A549 (cell line): ENCODE measurements at regions not wholly inside any gene's neighbourhood (a gene's known extent, or its start where the extent isn't known, plus 50 kb on each side); places are given as distances from the start of the nearest gene placed in this dataset.

Experiments
- ATAC-seq, 2 experiments: fragments of 200-7000 bp in 1 of 2; fragments of >200 bp in 1 of 2; cut with Nextera tagmentation in 1 of 2; cut with Tn5 transposase in 1 of 2; 3 replicates each; pipeline versions ENCODE4 v1.8.0 to v1.9.1; 2018 to 2020; ENCODE audit warnings: mild to moderate bottlenecking in 1 of 2, moderate library complexity in 1 of 2
- CTCF ChIA-PET: fragments of 300-600 bp; sonication (Branson Sonifier 250); formaldehyde crosslinking; extraction: SDS; loops from one replicate; lab custom pipeline; 2021; ENCODE audit warnings: antibody characterized with exemption, inconsistent platforms; lab: Yijun Ruan, JAX
- POLR2A ChIA-PET: fragments of 350-600 bp; formaldehyde crosslinking; extraction: SDS; loops from one replicate; lab custom pipeline; 2021; ENCODE audit warnings: antibody characterized with exemption, inconsistent platforms; lab: Yijun Ruan, JAX
- DNase-seq, 2 experiments: peaks; one replicate each; pipeline versions ENCODE4 v3.0.0 to v3.0.0-alpha.2; 2011 to 2016; ENCODE audit warnings: low read depth in 1 of 2, low spot score in 1 of 2
- FAIRE-seq: peaks from 2 replicates; lab custom pipeline; 2011; peaks lifted over from hg19 to GRCh38; lab: Jason Lieb, UNC
- H3K27ac ChIP-seq, 2 experiments: fragments of >200 bp; sonication (Bioruptor Twin); formaldehyde crosslinking; 3 replicates each; pipeline ENCODE4 v1.5.1; 2016 to 2017
- H3K4me1 ChIP-seq: fragments of >200 bp; sonication (Bioruptor Twin); formaldehyde crosslinking; 3 replicates; pipeline ENCODE4 v1.6.1; 2016
- H3K4me2 ChIP-seq: fragments of >200 bp; sonication (Bioruptor Twin); formaldehyde crosslinking; 3 replicates; pipeline ENCODE4 v1.6.1; 2016
- H3K4me3 ChIP-seq: fragments of >200 bp; sonication (Bioruptor Twin); formaldehyde crosslinking; 3 replicates; pipeline ENCODE4 v1.5.1; 2016
- H3K9me3 ChIP-seq: fragments of >200 bp; sonication (Bioruptor Twin); formaldehyde crosslinking; 3 replicates; pipeline ENCODE4 v1.6.1; 2016
- CHD4 ChIP-seq: fragments of 200-600 bp; sonication (generic); IDR thresholded peaks from 2 replicates; pipeline ENCODE4 v1.6.1; 2016; ENCODE audit warnings: antibody characterized with exemption, mild to moderate bottlenecking, borderline replicate concordance
- EHF ChIP-seq: fragments of 250-450 bp; sonication (Bioruptor Pico); IDR thresholded peaks from 2 replicates; pipeline ENCODE4 v1.5.0; 2020; ENCODE audit warnings: mild to moderate bottlenecking
- EHMT2 ChIP-seq: fragments of 200-600 bp; sonication (generic); IDR thresholded peaks from 2 replicates; pipeline ENCODE4 v1.6.1; 2016; ENCODE audit warnings: antibody characterized with exemption, low read depth, mild to moderate bottlenecking, moderate library complexity
- FOXS1 ChIP-seq: fragments of 250-450 bp; sonication (Bioruptor Pico); IDR thresholded peaks from 2 replicates; pipeline ENCODE4 v1.5.0; 2020; ENCODE audit warnings: mild to moderate bottlenecking, moderate library complexity
- GATA3 ChIP-seq: IDR thresholded peaks from 2 replicates; pipeline ENCODE4 v1.6.1; 2012; ENCODE audit warnings: borderline replicate concordance
- HOXA7 ChIP-seq: fragments of 250-450 bp; sonication (Bioruptor Pico); IDR thresholded peaks from 2 replicates; pipeline ENCODE4 v1.5.0; 2020; ENCODE audit warnings: mild to moderate bottlenecking, moderate library complexity
- HOXB5 ChIP-seq: fragments of 250-450 bp; sonication (Bioruptor Pico); IDR thresholded peaks from 2 replicates; pipeline ENCODE4 v1.5.0; 2020; ENCODE audit warnings: mild to moderate bottlenecking, moderate library complexity
- KDM5A ChIP-seq: fragments of 200-600 bp; sonication (generic); IDR thresholded peaks from 2 replicates; pipeline ENCODE4 v1.6.1; 2016; ENCODE audit warnings: antibody characterized with exemption, mild to moderate bottlenecking
- MAZ ChIP-seq: fragments of 150-350 bp; IDR thresholded peaks from 2 replicates; pipeline ENCODE4 v1.6.1; 2014; ENCODE audit warnings: antibody characterized with exemption, low read depth, low read length, borderline replicate concordance
- MYC ChIP-seq: IDR thresholded peaks from 2 replicates; pipeline ENCODE4 v1.6.1; 2012; ENCODE audit warnings: mild to moderate bottlenecking, inconsistent platforms, low read length, improper control_type of control experiment, borderline replicate concordance
- NFE2L2 ChIP-seq: fragments of 150-350 bp; conservative IDR thresholded peaks from 2 replicates; pipeline ENCODE4 v1.6.1; 2014; ENCODE audit warnings: low read length
- NR3C1 ChIP-seq: fragments of >200 bp; sonication (Bioruptor Twin); formaldehyde crosslinking; IDR thresholded peaks from 3 replicates; pipeline ENCODE4 v1.6.1; 2017
- POLR2A ChIP-seq: IDR thresholded peaks from 2 replicates; pipeline ENCODE4 v1.6.1; 2012; ENCODE audit warnings: mild to moderate bottlenecking, low read length
- RAD21 ChIP-seq, 2 experiments: fragments of >200 bp in 1 of 2; sonication (Bioruptor Twin) in 1 of 2; formaldehyde crosslinking in 1 of 2; IDR thresholded peaks in 1 of 2; conservative IDR thresholded peaks in 1 of 2; 2 replicates in 1 of 2; 3 replicates in 1 of 2; pipeline ENCODE4 v1.6.1; 2012 to 2018; ENCODE audit warnings: inconsistent platforms in 1 of 2
- RARB ChIP-seq: fragments of 250-450 bp; sonication (Bioruptor Pico); IDR thresholded peaks from 2 replicates; pipeline ENCODE4 v1.8.0; 2021; ENCODE audit warnings: mild to moderate bottlenecking, moderate library complexity
- RCOR1 ChIP-seq: fragments of 150-350 bp; IDR thresholded peaks from 2 replicates; pipeline ENCODE4 v1.6.1; 2014; ENCODE audit warnings: antibody characterized with exemption, low read length, low read depth
- RFX5 ChIP-seq: fragments of 450-650 bp; IDR thresholded peaks from 2 replicates; pipeline ENCODE4 v1.7.1; 2014; ENCODE audit warnings: antibody characterized with exemption, mild to moderate bottlenecking, moderate library complexity
- SMC3 ChIP-seq: fragments of >200 bp; sonication (Bioruptor Twin); formaldehyde crosslinking; IDR thresholded peaks from 3 replicates; pipeline ENCODE4 v1.6.1; 2018; ENCODE audit warnings: inconsistent platforms
- TFCP2L1 ChIP-seq: fragments of 250-450 bp; sonication (Bioruptor Pico); IDR thresholded peaks from 2 replicates; pipeline ENCODE4 v1.5.0; 2021; ENCODE audit warnings: mild to moderate bottlenecking
- ZC3H11A ChIP-seq: fragments of 450-650 bp; IDR thresholded peaks from 2 replicates; pipeline ENCODE4 v1.6.1; 2014; ENCODE audit warnings: antibody characterized with exemption, mild to moderate bottlenecking
- ZNF302 ChIP-seq: fragments of 250-450 bp; sonication (Bioruptor Pico); IDR thresholded peaks from 2 replicates; pipeline ENCODE4 v1.9.0; 2021; ENCODE audit warnings: inconsistent platforms, mild to moderate bottlenecking, moderate library complexity
- ZSCAN20 ChIP-seq: fragments of 250-450 bp; sonication (Bioruptor Pico); IDR thresholded peaks from 2 replicates; pipeline ENCODE4 v1.8.0; 2022; ENCODE audit warnings: mild to moderate bottlenecking, moderate library complexity
- WGBS: methylation state at CpG from one replicate; pipeline ENCODE4 v1.1.6; 2017; ENCODE audit errors: missing lambda C conversion rate; 5-methylcytosine and 5-hydroxymethylcytosine counted together
- TF ChIP-seq, protein P1 (sequence below): fragments of 150-350 bp; IDR thresholded peaks from 2 replicates; pipeline ENCODE4 v1.6.1; 2014; ENCODE audit warnings: low read depth, mild to moderate bottlenecking, low read length
- TF ChIP-seq, protein P2 (sequence below): IDR thresholded peaks from 2 replicates; pipeline ENCODE4 v1.6.1; 2012
- TF ChIP-seq, protein P3 (sequence below): fragments of >200 bp; sonication (Bioruptor Twin); formaldehyde crosslinking; IDR thresholded peaks from 2 replicates; pipeline ENCODE4 v1.6.1; 2016
- TF ChIP-seq, protein P4 (sequence below): fragments of 250-450 bp; sonication (Bioruptor Pico); IDR thresholded peaks from 2 replicates; pipeline ENCODE4 v1.5.0; 2021; ENCODE audit warnings: mild to moderate bottlenecking, moderate library complexity, borderline replicate concordance
- TF ChIP-seq, protein P5 (sequence below): fragments of >200 bp; sonication (Bioruptor Twin); formaldehyde crosslinking; IDR thresholded peaks from 3 replicates; pipeline ENCODE4 v1.6.1; 2016

DNA sequence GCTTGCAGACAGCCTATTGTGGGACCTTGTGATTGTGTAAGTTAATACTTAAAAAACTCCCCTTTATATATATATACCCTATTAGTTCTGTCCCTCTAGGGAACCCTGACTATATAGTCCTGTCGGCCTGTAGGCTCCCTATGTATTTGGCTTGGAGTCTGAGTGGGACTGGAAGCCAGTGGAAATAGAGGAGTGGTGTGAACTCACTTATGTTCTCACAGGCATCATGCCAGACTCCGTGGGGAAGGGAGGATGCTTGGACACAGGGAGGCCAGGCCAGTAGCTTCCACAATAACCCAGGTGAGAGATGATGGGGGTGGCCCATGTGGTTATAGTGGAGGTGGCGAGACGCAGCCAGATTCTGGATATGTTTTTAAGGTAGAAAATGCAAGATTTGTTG, 136.7 kb upstream of the SYT6 start:
- TF ChIP-seq POLR2A (no peak), HOXB5 (CRISPR knock-in tag) (no peak), MYC (no peak)
- TF ChIP-seq, protein P1, sequence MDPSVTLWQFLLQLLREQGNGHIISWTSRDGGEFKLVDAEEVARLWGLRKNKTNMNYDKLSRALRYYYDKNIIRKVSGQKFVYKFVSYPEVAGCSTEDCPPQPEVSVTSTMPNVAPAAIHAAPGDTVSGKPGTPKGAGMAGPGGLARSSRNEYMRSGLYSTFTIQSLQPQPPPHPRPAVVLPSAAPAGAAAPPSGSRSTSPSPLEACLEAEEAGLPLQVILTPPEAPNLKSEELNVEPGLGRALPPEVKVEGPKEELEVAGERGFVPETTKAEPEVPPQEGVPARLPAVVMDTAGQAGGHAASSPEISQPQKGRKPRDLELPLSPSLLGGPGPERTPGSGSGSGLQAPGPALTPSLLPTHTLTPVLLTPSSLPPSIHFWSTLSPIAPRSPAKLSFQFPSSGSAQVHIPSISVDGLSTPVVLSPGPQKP = no peak
- TF ChIP-seq, protein P2, sequence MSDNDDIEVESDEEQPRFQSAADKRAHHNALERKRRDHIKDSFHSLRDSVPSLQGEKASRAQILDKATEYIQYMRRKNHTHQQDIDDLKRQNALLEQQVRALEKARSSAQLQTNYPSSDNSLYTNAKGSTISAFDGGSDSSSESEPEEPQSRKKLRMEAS = no peak
- ATAC-seq = no peak
- 53% methylated on average over 4 of the region's 4 CpGs for WGBS

DNA sequence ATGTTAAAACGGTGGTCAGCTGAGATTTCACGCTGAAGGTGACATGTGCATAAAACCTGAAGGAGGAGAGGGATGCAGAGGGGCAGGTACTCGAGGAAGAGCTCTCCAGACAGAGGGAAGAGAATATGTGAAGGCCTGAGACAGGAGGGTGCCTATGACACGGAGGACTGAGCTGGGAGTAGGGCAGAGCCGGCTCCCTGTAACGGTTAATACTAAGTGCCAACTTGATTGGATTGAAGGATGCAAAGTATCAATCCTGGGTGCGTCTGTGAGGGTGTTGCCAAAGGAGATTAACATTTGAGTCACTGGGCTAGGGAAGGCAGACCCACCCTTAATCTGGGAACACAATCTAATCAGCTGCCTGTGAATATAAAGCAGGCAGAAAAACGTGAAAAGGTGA, 136.2 kb upstream of the SYT6 start:
- H3K4me3 ChIP-seq = no peak overlapping the region
- 33% methylated on average over 8 of the region's 8 CpGs for WGBS
- no peaks in the 10 kb centered on the region for H3K9me3 ChIP-seq
- TF ChIP-seq, protein P3, sequence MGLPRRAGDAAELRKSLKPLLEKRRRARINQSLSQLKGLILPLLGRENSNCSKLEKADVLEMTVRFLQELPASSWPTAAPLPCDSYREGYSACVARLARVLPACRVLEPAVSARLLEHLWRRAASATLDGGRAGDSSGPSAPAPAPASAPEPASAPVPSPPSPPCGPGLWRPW = no peak
- TF ChIP-seq RARB (CRISPR knock-in tag) = no peak
- no peak for TF ChIP-seq HOXA7 (CRISPR knock-in tag)
- TF ChIP-seq EHF = no peak
- no peak for TF ChIP-seq ZNF302 (CRISPR knock-in tag)
- ATAC-seq (no peak), FAIRE-seq (no peak), DNase-seq (no peak)
- ChIA-PET CTCF (no interaction called here), POLR2A (no interaction called here)
- no peak overlapping the region for H3K27ac ChIP-seq
- H3K4me2 ChIP-seq = no peak overlapping the region
- H3K4me1 ChIP-seq = no peaks in the 10 kb centered on the region

More for the DNA sequence above, 136.7 kb upstream of the SYT6 start:
- DNase-seq (no peak), FAIRE-seq (no peak)
- no peak overlapping the region for H3K4me3 ChIP-seq
- no peaks in the 10 kb centered on the region for H3K4me1 ChIP-seq
- H3K9me3 ChIP-seq = no peaks in the 10 kb centered on the region
- no peak overlapping the region for H3K27ac ChIP-seq
- no peak overlapping the region for H3K4me2 ChIP-seq
- POLR2A ChIA-PET = no interaction called here
- CTCF ChIA-PET = no interaction called here

DNA sequence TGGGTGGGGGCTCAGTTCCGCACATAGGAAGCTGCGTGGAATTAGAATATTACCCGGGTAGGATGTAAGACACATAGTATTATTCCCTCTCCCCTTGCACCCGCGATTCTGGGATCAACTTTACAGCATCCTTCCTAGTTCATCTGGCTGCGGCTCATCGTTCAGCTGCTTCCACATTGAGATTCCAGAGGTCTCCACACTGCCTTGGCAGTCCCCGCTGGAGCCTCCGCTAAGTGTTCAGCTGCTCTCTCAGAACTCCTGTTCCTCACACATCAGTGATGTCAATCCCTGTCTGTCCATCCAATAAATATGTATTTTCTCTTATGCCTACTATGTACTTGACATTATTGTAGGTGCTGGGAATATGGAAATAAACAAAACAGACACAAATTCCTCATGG, 135.6 kb upstream of the SYT6 start:
- Histone ChIP-seq H3K4me1 (no peaks in the 10 kb centered on the region), H3K27ac (no peak overlapping the region), H3K4me3 (no peak overlapping the region), H3K9me3 (no peaks in the 10 kb centered on the region), H3K4me2 (no peak overlapping the region)
- 60% methylated on average over 9 of the region's 9 CpGs for WGBS
- POLR2A ChIA-PET = no interaction called here
- CTCF ChIA-PET = no interaction called here
- no peak for TF ChIP-seq HOXB5 (CRISPR knock-in tag)
- TF ChIP-seq RFX5 = no peak
- no peak for TF ChIP-seq NFE2L2
- no peak for TF ChIP-seq KDM5A
- no peak for TF ChIP-seq ZSCAN20 (CRISPR knock-in tag)
- TF ChIP-seq RCOR1 = no peak
- TF ChIP-seq ZC3H11A = no peak
- no peak for TF ChIP-seq EHMT2
- TF ChIP-seq, protein P4, sequence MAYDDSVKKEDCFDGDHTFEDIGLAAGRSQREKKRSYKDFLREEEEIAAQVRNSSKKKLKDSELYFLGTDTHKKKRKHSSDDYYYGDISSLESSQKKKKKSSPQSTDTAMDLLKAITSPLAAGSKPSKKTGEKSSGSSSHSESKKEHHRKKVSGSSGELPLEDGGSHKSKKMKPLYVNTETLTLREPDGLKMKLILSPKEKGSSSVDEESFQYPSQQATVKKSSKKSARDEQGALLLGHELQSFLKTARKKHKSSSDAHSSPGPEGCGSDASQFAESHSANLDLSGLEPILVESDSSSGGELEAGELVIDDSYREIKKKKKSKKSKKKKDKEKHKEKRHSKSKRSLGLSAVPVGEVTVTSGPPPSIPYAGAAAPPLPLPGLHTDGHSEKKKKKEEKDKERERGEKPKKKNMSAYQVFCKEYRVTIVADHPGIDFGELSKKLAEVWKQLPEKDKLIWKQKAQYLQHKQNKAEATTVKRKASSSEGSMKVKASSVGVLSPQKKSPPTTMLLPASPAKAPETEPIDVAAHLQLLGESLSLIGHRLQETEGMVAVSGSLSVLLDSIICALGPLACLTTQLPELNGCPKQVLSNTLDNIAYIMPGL (CRISPR knock-in tag) = no peak
- no peak for TF ChIP-seq SMC3
- TF ChIP-seq CHD4 = no peak
- TF ChIP-seq FOXS1 = no peak
- TF ChIP-seq RAD21 (conservative IDR thresholded peaks at IDR 0.05 in 1 of 2, IDR thresholded peaks at IDR 0.05 in 1 of 2) = no peak
- no peak for TF ChIP-seq NR3C1
- no peak for TF ChIP-seq MAZ
- TF ChIP-seq TFCP2L1 (CRISPR knock-in tag) = no peak
- no peak for TF ChIP-seq HOXA7 (CRISPR knock-in tag)
- TF ChIP-seq GATA3 = no peak
- TF ChIP-seq, protein P5, sequence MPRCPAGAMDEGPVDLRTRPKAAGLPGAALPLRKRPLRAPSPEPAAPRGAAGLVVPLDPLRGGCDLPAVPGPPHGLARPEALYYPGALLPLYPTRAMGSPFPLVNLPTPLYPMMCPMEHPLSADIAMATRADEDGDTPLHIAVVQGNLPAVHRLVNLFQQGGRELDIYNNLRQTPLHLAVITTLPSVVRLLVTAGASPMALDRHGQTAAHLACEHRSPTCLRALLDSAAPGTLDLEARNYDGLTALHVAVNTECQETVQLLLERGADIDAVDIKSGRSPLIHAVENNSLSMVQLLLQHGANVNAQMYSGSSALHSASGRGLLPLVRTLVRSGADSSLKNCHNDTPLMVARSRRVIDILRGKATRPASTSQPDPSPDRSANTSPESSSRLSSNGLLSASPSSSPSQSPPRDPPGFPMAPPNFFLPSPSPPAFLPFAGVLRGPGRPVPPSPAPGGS = no peak
- FAIRE-seq (no peak), ATAC-seq (no peak), DNase-seq (no peak)
